ENCODE measurements at regions not wholly inside any gene's neighbourhood (a gene's known extent, or its start where the extent isn't known, plus 50 kb on each side); places are given as distances from the start of the nearest gene placed in this dataset.
A peak's percentile ranks its signal among the peaks of the same experiment; 100 is the strongest.

DNA sequence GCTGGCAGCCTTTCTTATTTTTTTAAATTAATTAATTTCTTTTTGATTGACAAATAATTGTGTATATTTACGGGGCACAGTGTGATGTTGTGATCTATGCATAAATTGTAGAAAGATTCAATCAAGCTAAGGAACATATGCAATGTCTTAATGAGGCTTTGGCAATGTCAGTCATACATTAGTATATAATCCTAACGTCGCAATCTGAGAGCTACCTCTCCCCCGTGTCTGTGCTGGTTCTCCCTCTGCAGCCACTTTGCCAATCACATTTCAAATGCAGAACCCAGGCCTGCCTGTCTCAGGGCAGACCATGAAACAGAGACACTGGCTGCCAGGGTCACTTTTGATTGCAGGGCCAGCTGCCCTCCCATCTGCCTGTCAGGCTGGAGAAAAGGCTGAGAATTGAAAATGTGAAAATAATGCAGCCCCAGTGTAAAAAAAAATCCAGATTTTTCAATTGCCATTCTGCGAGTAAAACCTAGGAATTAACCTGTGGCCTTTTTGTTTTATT is 56.3 kb downstream of the SLC24A2 start:
- no peak for DNase-seq

DNA sequence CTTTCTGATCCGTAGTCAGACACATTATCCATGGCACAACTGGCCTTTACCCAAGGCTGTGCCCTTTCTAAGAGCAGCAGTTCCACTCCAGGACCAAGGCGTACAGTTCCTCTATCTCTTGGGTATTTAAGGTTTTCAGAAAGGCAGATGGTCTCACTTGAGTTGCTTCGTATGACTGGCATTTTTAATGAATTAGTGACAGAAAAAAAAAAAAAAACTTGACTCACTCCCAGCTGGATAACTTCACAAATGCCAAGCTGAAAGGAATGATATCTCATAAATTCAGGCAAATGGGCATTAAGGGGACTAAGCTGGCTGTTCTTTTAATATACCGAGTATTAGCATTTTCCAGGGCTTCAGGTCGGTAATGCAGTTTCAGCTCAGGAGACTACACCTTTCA is 60.7 kb downstream of the SLC24A2 start:
- DNase-seq: no peak

DNA sequence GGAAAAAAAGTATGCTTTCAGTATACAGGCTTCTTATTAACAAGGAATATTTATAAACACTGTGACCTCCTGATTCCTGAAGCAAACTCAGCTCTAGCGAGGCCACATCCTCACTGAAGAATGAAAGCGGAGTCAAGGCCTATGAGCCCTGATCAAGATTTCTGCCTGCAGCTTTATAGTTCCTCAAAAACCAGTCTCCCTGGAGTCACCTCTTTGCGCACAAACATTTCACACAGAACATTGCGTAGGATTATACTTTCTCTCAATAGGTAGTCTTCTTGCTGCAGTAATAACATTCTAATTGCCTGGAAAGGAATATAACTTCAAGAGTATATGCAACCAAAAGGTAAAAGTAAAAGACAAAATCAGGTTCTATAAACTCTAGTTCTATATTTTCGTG is 62.9 kb downstream of the SLC24A2 start:
- no peak for DNase-seq

DNA sequence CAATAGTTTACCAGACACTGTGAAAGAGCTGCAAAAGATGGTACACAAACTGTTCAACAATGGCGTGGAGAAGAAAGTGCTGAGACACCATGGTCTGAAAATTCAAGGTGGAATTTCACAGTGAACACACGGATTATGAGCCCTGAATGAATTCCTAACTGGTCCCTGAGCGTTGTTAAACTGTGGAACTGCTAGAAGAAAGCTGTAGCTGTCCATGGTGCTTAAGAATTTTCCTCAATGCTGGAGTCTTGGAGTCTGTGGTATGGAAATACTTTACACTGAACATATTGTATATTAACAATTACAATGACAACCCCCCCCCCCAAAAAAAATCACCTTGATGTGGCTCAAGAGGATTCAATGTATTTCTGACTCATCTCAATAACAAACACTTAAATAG is 68.5 kb downstream of the SLC24A2 start:
- DNase-seq: peak in 1 of 2 experiments; percentile 1

DNA sequence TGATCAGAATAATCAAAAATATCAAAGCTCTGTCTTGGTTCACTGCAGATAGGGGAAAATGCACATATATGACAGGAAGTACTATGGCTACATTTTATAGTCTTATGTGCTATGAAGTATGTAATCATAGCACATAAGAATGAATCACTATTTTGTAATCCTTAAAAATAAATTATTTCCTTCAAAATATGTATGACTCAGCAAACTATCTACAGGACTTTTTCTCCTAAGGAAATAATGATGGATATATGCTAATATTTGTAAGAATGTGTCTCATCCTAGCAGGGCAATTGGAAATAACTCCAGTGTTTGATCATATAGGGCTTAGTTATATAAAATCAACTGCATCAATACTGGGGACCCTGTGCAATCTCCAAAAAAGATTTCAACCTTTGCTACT is 85.1 kb downstream of the SLC24A2 start:
- no peak for DNase-seq

DNA sequence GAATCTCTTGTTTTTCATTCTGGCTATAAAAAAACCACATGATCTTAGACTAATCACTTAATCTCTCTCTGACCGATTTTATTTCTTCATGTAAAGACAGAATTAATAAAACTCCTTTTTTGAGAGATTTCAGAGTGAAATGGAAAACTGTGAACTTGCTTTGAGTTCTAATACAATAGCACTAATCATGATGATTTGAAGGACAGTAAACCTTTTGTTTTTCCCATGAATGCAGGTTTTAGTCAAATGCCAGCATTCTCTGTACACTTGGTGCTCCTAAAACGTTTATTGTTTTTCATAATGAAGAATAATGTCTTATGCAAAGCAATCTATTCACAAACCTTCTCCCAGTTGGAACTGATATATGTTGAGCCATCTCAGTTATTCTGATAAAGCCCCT is 86.8 kb downstream of the SLC24A2 start:
- no peak for DNase-seq

DNA sequence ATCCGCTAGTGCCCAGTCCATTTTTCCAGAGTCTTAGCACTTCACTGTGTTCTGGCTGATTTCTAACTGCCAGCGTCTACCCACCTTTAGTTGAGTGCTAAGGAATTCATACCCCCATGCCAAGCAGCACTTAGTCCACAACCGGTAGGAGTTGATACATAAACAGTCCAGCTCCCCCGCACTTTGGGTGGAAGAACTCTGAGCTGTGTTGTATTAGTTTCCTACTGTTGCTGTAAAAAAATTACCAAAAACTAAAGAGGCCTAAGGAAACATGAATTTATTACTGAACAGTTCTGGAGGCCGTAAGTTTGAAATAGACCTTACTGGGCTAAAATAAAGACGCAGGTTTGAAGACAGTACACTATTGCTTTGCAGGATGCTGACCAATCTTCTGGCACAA is 87.6 kb downstream of the SLC24A2 start:
- DNase-seq: no peak

DNA sequence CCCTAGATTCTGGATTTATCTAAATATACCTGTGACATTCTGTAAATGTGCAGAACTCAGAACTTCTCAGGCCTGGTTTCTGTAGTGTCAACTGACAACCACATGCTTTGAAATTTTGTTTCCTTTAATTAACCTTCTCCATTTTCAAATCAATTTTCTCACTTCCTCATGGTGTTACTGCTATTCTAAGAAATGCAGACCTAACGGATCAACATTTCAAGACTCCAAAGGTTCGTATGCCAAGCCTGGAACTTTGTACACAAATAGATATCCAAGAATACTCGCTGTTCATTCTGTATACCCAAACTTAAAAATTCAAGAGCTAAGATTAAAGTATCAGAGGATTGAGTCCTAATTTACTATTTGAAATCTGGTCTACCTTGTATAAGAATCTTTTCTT is 88.1 kb downstream of the SLC24A2 start:
- DNase-seq: no peak

DNA sequence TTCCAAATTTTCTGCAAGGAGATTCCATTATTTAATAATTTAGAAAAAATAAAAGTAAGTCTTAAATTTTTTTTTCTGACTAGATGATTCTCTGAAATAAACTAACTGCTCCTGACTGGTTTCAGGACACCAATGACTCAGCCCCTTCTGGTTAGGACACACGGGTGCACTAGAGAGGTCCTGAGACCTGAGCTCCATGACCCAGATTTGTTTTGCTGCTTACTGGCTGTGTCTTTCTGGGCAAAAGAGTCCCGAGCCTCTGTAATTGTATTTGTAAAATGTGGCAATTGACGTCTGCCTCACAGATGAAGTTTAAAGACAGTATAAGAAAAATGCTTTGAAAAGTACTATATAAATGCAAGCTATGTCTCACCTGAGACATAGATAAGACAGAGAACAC is 89.1 kb downstream of the SLC24A2 start:
- no peak for DNase-seq

DNA sequence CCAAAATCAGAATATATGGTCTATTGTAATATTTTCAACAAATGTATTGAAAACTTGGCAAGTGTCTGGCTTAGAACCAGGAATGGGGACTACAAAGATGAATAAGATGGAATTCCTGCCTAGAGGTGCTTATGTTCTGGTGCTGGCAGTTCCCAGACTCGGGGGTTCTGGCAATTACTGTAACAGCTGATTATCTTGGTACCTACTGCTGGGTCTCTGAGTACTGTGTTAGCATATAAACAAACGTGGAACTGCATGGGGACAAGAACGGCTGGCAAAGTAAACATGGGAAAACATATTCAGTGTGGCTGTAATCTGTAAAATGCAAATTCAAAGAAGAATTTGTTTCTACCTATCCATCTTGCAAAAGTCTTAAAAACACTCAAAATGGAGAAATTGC is 89.9 kb downstream of the SLC24A2 start:
- no peak for DNase-seq

DNA sequence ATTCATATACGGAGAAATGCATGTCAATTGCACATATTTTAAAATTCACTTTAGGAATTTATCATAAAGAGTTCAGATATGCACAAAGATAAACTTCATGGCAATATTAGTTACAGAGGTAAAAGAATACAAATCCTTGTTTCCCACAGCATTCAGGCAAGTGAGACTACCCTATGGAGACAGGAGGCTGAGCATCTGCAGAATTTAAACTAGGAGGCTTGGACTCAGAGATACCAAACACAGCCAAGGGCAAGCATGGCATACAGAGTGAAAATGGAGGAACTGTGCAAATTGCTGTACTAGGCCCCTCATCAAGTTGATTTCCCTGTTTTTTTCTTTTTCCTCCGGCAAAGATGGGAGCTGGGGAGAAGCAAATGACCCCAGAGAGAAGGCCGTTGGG is 94.2 kb downstream of the SLC24A2 start:
- DNase-seq: no peak

DNA sequence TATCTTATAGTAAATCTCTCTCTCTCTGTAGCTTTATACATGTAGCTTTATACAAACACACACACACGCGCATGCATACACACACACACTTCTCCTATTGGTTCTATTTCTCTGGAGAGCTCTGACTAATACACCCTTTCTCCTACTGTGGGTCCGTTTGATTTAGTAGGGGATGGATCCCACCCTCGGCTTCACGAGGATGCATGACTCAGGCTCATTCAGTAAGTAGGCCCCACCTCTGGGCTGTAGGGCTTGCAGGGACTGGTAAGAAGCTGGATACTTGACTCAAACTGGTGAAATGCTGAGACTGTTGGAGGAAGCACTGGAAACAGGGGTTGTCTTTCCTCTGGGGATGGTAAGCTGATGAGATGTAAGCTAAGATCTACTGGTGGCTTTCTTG is 98.7 kb downstream of the SLC24A2 start:
- DNase-seq: no peak

DNA sequence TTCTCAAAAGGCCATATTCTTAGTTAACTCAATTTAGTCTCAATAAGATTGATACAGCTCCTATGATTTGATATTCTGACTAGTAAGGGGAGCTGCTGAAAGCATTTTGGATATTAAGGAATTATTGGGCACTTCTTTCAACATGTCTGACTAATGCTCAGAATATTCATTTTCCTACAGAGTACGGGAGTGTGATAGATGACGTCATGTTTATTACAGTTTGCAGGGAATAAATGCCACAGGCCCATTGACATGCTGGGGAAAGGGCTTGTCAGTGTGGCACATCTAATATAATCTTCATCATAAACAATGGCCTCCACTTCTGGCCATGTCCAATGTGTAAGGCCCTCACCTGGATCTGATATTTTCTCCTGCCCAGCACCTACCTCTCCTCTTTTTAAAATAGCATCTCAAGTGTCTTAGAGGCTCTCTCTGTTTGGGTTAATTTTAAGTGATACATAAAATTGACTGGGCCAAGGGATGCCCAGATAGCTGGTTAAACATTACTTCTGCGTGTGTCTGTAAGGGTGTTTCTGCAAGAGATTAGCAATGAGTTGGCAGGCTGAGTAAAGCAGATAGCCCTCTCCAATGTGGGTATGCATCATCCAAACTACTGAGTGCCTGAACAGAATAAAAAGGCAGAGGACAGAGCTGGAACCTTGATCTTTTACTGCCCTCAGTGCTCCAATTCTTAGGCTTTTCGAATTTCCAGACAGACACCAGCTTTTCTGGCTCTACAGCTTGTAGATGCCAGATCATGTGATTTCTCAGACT is 99.3 kb downstream of the SLC24A2 start:
- DNase-seq: no peak

DNA sequence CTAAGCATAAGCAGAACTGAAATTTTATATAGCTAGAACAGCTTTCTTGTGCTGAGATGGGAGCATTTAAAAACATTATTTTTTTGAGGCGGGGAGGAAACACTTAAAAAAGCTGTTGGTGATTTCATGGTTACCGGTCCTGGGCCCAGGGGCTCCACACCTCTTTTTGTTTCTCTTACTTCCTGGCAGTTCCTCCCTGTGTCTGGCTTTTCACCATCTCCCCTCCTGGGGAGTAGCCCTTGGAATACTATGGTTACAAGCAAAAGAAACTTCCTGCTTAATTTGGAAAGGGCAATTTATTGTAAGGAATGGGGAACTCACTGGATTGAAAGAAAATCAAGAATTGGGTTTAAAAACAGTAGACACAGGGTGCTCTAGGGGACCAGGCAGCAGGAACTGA is 105.1 kb downstream of the SLC24A2 start:
- no peak for DNase-seq

DNA sequence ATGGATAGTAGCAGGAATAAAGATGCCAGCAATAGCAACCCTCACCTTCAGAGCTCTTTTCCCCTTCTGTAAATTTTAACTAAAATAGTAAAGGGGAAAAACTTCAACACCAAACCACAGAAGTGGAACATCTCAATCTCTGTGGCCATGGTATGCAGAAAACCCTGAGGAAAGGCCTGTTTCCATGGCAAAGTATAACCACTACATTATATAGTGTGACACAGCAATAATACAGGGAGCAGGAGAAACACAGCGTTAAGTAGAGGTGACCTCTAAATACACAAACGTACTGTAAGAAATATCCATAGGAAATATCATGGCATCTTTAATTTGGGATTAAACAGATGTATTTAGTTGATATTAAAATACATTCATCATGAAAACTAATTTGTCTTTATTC is 106.4 kb downstream of the SLC24A2 start:
- DNase-seq: no peak

DNA sequence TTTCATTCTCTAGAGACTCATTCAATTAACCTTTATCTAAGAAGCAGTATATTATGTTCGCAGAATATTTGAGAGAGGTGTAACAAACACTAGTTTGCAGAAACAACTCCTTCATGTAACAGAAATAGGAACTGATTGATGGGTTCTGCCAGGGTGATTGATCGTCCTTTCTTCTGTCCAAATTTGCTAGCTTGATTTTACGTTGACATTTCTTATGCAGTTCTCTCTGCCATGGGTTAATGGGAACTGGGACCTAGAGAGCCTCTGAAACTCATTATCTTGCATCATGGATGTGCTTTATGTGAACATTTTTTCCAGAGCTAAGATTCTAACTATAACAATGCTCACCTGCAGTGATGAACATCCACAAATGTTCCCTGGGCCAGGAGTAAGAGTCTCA is 107.0 kb downstream of the SLC24A2 start:
- no peak for DNase-seq

DNA sequence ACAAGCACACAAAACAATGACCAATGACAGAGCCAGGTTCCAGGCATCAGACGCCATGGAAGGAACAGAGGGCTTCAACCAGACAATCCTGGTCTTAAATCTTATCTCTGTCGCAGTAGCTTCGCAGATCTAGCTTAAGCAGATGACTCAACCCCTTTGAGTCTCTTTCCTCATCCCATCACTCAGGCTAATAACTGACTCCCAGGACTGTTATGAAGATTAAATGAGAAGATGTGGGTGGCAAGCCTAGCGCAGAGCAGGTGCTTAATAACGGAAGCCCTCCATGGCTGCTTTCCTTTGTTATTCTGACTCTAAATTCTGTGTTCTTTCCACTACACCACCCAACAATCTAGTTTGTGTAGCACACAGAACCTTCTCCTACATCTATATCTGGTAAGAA is 110.9 kb downstream of the SLC24A2 start:
- no peak for DNase-seq

DNA sequence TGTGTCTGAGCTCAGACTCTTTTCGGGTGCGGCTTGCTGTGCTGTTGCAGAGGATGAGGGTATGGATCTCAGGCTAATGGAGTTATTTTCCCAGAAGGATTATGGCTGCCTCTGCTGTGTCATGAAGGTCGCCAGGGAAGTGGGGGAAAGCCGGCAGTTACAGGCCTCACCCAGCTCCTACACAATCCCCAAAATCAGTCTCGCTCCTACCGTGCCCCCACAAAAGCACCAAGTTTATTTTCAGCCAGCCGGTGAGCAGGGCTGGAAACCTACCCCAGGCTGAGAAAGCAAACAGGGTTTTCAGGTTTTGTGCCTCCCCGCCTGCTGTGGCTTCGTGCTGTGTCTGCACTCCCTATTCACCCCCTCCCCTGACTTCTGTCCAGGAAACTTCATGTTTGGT is 113.3 kb downstream of the SLC24A2 start:
- no peak for DNase-seq

DNA sequence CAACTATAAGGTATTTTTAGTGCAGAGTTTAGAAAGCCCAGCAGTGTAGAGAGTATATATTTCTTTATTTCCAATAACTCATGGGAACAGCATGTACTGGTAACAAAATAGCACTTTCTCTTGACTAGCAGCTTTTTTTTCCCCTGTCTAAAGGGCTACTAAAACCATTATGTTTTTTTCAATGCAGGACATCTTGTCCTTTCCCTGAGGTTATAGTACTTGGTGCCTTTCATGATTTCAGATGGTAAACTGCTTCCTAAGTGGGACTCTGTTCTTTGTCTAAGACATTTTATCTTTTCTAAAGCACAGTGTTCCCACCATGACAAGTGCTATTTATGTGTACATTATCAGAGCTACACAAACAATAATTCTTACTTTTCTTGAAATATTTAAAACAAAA is 122.3 kb downstream of the SLC24A2 start:
- DNase-seq: no peak

DNA sequence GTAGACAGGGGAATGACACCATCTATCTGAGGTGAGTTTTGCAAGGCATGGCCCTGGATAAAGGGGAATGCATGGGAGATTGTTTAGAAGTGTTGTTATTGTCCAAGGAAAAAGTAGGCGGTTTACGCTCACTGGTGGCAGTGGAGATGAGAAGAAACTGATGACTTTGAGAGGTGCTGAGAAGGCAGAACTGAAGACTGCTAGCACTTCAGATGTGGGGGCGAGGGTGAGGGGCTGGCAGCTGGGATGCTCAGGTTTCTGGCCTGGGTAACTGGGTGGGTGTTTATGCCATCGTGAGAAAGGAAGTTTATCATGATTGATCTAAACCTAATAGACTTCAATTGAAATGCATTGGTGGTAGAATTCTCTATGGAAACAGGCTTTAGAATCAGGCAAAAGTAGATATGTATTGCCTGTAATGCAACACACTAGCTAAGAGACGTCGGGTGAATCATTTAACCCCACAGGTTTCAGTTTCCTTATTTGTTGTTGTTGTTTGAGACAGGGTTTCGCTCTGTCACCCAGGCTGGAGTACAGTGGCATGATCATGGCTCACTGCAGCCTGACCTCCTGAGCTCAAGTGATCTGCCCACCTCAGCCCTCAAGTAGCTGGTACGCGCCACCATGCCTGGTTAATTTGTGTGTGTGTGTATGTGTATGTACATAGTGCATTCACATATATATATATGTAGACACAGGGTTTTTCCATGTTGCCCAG is 123.5 kb downstream of the SLC24A2 start:
- no peak for DNase-seq

DNA sequence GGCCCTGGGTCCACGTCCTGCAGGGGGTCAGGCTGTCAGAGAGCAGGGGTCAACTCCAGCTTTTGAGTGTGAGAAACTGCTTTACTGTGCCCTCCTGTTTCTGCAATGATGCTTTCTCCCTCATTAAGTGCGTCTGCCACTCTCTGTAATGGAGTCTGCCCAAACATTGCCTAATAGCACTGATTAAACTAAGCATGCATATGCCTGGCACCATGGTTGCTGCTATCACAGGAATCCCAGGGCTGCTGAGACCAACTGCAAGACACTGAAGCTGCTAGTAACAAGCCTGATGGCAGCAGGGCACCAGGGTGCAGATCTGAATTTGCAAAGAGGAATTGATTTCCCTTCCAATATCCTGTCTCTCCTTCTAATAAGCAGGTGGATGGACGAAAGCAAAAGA is 125.3 kb downstream of the SLC24A2 start:
- DNase-seq: no peak

DNA sequence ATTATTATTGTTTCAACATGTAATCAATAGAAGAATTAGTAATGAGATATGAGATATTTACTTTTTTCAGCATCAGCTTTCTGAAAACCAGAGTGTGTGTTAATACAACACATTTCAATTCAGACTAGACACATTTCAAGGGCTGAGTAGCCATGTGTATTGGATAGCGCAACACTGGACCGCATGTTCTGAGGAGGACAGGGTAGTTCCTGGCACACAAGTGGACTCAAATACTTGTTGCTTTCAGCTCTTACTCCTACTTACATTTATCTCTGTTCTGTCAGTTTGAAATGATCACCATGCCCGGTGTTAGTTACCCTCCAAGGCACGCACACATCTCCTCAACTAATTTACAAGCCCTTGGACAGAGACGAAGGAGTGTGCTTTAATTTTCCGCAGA is 126.6 kb downstream of the SLC24A2 start:
- DNase-seq: no peak

DNA sequence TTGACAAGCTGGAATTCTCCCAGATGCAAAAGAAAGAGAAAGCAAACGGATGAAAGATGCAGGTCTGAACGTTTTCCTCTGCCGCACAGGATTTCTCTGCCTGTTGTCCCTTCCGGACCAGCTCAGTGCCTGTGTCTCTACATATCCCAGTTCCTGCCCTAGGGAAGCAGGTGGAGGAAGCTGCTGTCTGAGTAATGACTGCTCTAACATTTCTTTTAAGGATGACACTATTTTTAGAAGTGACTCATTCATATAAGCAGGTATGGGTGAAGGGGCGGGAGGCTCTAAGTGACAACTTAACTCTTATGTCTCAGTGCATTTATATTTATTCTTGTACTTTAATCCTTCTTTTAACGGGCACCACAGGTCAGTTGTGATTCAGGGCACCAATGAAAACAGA is 128.8 kb downstream of the SLC24A2 start:
- no peak for DNase-seq

DNA sequence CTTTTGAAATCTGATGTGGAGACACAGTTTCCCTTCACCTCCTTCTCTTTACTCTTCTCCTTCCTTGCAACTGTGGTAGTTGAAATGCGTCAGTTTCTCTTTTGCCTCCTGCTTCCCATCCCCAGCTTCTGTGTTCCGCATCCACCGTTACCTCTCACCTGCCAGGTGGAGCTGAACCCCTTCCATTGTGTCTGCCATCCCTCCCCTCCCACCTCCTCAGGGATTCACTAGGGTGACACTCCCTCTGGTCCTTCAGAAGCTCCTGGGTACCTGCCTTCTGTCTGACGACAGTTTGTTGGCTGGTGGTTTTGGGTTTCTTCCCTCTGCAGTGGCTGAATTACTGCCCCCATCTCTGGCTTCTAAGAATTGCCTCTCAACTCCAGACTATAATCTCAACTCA is 132.1 kb downstream of the SLC24A2 start:
- DNase-seq: no peak

DNA sequence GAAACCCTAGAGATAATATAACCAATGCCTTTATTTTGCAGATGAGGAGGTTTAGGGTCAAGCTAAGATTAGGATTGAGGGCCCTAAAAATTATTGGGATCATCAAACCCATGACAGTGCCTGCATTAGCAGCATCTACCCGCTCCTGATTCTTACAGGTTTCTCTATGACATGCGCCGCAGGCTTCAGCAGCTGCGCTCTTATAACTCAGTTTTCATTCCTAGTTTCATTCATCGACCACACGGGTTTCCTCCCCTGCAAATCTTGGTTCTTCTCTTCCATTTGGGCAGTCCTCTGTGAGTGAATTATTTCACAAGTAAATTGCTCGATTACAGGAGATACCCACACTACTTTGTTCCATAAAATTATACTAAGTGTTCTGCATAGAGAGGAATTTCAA is 137.2 kb downstream of the SLC24A2 start:
- no peak for DNase-seq

Measured in Kasumi-1 (cell line).